GM12891 (cell line): ENCODE measurements at regions not wholly inside any gene's neighbourhood (a gene's known extent, or its start where the extent isn't known, plus 50 kb on each side); places are given as distances from the start of the nearest gene placed in this dataset.

Source experiments
- PAX5 ChIP-seq: IDR thresholded peaks from 2 replicates; pipeline ENCODE4 v1.6.1; 2011; ENCODE audit warnings: low read length, moderate library complexity, mild to moderate bottlenecking; ENCODE audit not compliant: insufficient read depth, severe bottlenecking
- POLR2A ChIP-seq: IDR thresholded peaks from 2 replicates; pipeline ENCODE4 v1.6.1; 2011; ENCODE audit warnings: low read depth, low read length, control low read depth
- POLR2AphosphoS5 ChIP-seq: IDR thresholded peaks from 2 replicates; pipeline ENCODE4 v1.6.1; 2011; ENCODE audit warnings: low read depth, low read length, control low read depth
- TAF1 ChIP-seq: IDR thresholded peaks from 2 replicates; pipeline ENCODE4 v1.6.1; 2011; ENCODE audit warnings: low read depth, low read length, control low read depth

DNA sequence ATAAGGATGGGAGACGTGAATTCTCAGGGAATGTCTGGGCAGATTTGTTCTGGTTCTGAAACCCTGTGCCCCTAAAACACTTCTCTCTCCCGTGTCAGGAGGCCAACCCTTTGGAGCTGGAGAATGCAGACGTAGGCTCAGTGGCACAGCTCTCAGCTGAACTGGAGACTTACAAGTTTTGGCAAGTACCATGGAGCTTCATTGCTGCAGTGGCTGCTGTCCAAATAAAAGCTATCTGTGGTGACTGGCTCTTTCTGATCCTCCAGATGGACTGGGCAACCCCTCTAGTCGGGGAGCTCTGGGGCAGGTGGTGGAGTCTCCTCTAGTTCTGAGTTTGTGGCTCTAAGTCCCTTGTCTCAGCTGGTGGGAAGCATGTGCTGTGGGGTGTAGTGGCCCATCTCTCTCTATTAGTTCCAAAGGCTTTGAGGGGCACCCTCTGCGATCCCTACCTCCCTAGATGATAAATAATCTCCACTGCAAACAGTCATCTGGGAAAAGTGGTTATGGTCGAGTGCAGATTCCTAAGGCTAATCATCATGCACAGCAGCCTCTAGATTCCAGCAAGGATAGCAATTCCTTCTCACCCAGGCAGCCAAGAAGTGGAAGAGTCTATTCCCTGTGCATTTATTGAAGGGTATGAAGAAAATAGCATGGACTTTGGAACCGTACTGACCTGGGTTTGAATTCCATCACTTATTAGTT lies 204.2 kb upstream of the KLF4 start:
- TF ChIP-seq POLR2A (no peak), POLR2AphosphoS5 (no peak), PAX5 (no peak), TAF1 (no peak)
